PC-3 (cell line): ENCODE measurements at regions not wholly inside any gene's neighbourhood (a gene's known extent, or its start where the extent isn't known, plus 50 kb on each side); places are given as distances from the start of the nearest gene placed in this dataset.

Experiments
- EZH2 ChIP-seq: fragments of 300-600 bp; sonication (generic); IDR thresholded peaks from one replicate; pipeline ENCODE4 v1.6.1; 2017; ENCODE audit warnings: antibody characterized with exemption, mild to moderate bottlenecking, low read length; ENCODE audit not compliant: unreplicated experiment
- EZH2phosphoT487 ChIP-seq: fragments of 300-600 bp; sonication (generic); IDR thresholded peaks from 2 replicates; pipeline ENCODE4 v1.6.1; 2018; ENCODE audit warnings: mild to moderate bottlenecking, antibody characterized with exemption, low read length, borderline replicate concordance
- TF ChIP-seq, protein P1 (sequence below): fragments of 300-600 bp; sonication (generic); conservative IDR thresholded peaks from 2 replicates; pipeline ENCODE4 v1.5.1; 2017; ENCODE audit warnings: antibody characterized with exemption, low read depth, mild to moderate bottlenecking, low read length

DNA sequence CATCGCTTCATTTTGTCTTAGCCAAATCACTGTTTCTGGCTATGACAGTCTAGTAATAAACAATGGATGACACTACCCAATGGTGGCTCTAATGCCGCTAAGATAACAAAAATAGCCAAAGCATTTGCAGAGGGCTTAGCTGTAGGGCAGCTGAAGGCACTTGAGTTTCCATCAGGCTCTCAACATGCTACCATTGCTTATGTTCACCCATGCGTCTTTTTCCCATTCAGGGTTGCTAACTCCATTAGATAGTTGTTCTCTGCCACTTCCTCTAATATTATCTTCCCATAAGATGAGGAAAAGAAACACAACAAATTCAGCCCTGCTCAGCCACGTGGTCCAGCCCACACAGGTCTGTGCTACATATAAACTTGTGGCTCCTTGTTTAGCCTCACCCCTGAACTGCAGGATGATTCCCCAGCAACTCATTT is 159.6 kb downstream of the TOMM20 start:
- TF ChIP-seq, protein P1, sequence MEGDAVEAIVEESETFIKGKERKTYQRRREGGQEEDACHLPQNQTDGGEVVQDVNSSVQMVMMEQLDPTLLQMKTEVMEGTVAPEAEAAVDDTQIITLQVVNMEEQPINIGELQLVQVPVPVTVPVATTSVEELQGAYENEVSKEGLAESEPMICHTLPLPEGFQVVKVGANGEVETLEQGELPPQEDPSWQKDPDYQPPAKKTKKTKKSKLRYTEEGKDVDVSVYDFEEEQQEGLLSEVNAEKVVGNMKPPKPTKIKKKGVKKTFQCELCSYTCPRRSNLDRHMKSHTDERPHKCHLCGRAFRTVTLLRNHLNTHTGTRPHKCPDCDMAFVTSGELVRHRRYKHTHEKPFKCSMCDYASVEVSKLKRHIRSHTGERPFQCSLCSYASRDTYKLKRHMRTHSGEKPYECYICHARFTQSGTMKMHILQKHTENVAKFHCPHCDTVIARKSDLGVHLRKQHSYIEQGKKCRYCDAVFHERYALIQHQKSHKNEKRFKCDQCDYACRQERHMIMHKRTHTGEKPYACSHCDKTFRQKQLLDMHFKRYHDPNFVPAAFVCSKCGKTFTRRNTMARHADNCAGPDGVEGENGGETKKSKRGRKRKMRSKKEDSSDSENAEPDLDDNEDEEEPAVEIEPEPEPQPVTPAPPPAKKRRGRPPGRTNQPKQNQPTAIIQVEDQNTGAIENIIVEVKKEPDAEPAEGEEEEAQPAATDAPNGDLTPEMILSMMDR = no peak
- TF ChIP-seq EZH2phosphoT487 (no peak), EZH2 (no peak)
